IMR-90 (cell line): ENCODE measurements at regions not wholly inside any gene's neighbourhood (a gene's known extent, or its start where the extent isn't known, plus 50 kb on each side); places are given as distances from the start of the nearest gene placed in this dataset.

Experiments used
- ATAC-seq: fragments of 200-7000 bp; cut with Tn5 transposase; 2 replicates; pipeline ENCODE4 v1.9.1; 2020; ENCODE audit warnings: low read depth, mild to moderate bottlenecking, moderate library complexity
- BruUV-seq: library from RNA; stranded (reverse); fragments of 400-500 nt; replicated peaks from 2 replicates; lab custom pipeline; 2021; lab: Mats Ljungman, UMichigan
- CTCF ChIA-PET: fragments of 300-600 bp; formaldehyde crosslinking; extraction: SDS; loops from one replicate; lab custom pipeline; 2021; ENCODE audit warnings: antibody characterized with exemption; lab: Yijun Ruan, JAX
- POLR2A ChIA-PET: fragments of 300-600 bp; sonication (Branson Sonifier 250); formaldehyde crosslinking; loops from one replicate; lab custom pipeline; 2022; ENCODE audit warnings: antibody characterized with exemption; ENCODE audit not compliant: unreplicated experiment; lab: Charles Lee
- DNase-seq: peaks from one replicate; pipeline ENCODE4 v3.0.0; 2013
- H2AFZ ChIP-seq: replicated peaks from 2 replicates; pipeline ENCODE3; 2013; ENCODE audit warnings: low read length, mild to moderate bottlenecking; ENCODE audit not compliant: poor library complexity
- H2AK5ac ChIP-seq: 2 replicates; pipeline ENCODE4 v1.6.1; 2013; ENCODE audit warnings: low read depth, low read length, inconsistent platforms
- H2AK9ac ChIP-seq: replicated peaks from 2 replicates; pipeline ENCODE3; 2013; ENCODE audit warnings: mild to moderate bottlenecking, low read depth, low read length, moderate library complexity; ENCODE audit not compliant: poor library complexity
- H2BK120ac ChIP-seq: 2 replicates; pipeline ENCODE4 v1.6.1; 2013; ENCODE audit warnings: low read depth, low read length, inconsistent platforms
- H2BK15ac ChIP-seq: 3 replicates; pipeline ENCODE4 v1.6.1; 2013; ENCODE audit warnings: low read depth, low read length, inconsistent platforms
- H2BK20ac ChIP-seq: 2 replicates; pipeline ENCODE4 v1.6.1; 2013; ENCODE audit warnings: low read depth, mild to moderate bottlenecking, inconsistent platforms, low read length, moderate library complexity
- H2BK5ac ChIP-seq: 2 replicates; pipeline ENCODE4 v1.6.1; 2013; ENCODE audit warnings: mild to moderate bottlenecking, low read depth, low read length, inconsistent platforms; ENCODE audit not compliant: poor library complexity, severe bottlenecking
- H3K14ac ChIP-seq: replicated peaks from 2 replicates; pipeline ENCODE4 v1.6.1; 2013; ENCODE audit warnings: low read depth, low read length, inconsistent platforms
- H3K18ac ChIP-seq: 2 replicates; pipeline ENCODE4 v1.6.1; 2013; ENCODE audit warnings: low read depth, low read length, control low read depth
- H3K23ac ChIP-seq: 2 replicates; pipeline ENCODE4 v1.6.1; 2013; ENCODE audit warnings: low read depth, low read length, inconsistent platforms
- H3K27ac ChIP-seq: 2 replicates; pipeline ENCODE4 v1.5.1; 2013; ENCODE audit warnings: mild to moderate bottlenecking, control low read depth, low read length; ENCODE audit not compliant: insufficient read depth
- H3K27me3 ChIP-seq: 2 replicates; pipeline ENCODE4 v1.6.1; 2013; ENCODE audit warnings: low read length; ENCODE audit not compliant: control insufficient read depth, insufficient read depth
- H3K36me3 ChIP-seq: 2 replicates; pipeline ENCODE4 v1.6.1; 2013; ENCODE audit warnings: low read length, mixed read lengths; ENCODE audit not compliant: control insufficient read depth, insufficient read depth
- H3K4ac ChIP-seq: 2 replicates; pipeline ENCODE4 v1.6.1; 2013; ENCODE audit warnings: low read depth, low read length, inconsistent platforms
- H3K4me1 ChIP-seq: 2 replicates; pipeline ENCODE4 v1.6.1; 2013; ENCODE audit warnings: low read length, mixed read lengths; ENCODE audit not compliant: control insufficient read depth, insufficient read depth
- H3K4me2 ChIP-seq: 2 replicates; pipeline ENCODE4 v1.6.1; 2013; ENCODE audit warnings: low read depth, mild to moderate bottlenecking, control low read depth, low read length, moderate library complexity
- H3K4me3 ChIP-seq: 2 replicates; pipeline ENCODE4 v1.5.1; 2013; ENCODE audit warnings: low read depth, mild to moderate bottlenecking, control low read depth, low read length, moderate library complexity; ENCODE audit not compliant: insufficient read depth
- H3K56ac ChIP-seq: 2 replicates; pipeline ENCODE4 v1.6.1; 2013; ENCODE audit warnings: low read length, inconsistent platforms; ENCODE audit not compliant: insufficient read depth; ENCODE audit errors: extremely low read depth
- H3K79me1 ChIP-seq, 2 experiments: 2 replicates each; pipeline ENCODE4 v1.6.1; 2013; ENCODE audit warnings: low read length in 2 of 2, inconsistent platforms in 1 of 2, low read depth in 1 of 2
- H3K9ac ChIP-seq: 2 replicates; pipeline ENCODE4 v1.6.1; 2013; ENCODE audit warnings: low read depth, low read length, control low read depth
- H3K9me1 ChIP-seq: 2 replicates; pipeline ENCODE4 v1.6.1; 2013; ENCODE audit warnings: low read length, inconsistent platforms; ENCODE audit not compliant: insufficient read depth
- H3K9me3 ChIP-seq: 2 replicates; pipeline ENCODE4 v1.6.1; 2013; ENCODE audit warnings: low read length; ENCODE audit not compliant: control insufficient read depth, insufficient read depth
- H4K20me1 ChIP-seq: 2 replicates; pipeline ENCODE4 v1.6.1; 2013; ENCODE audit warnings: low read length, inconsistent platforms; ENCODE audit not compliant: insufficient read depth
- H4K5ac ChIP-seq: 2 replicates; pipeline ENCODE4 v1.6.1; 2013; ENCODE audit warnings: mild to moderate bottlenecking, low read depth, low read length, control low read depth
- H4K8ac ChIP-seq, 2 experiments: 2 replicates each; pipeline ENCODE4 v1.6.1; 2013; ENCODE audit warnings: low read depth in 2 of 2, low read length in 2 of 2, control low read depth in 1 of 2, inconsistent platforms in 1 of 2
- H4K91ac ChIP-seq: 2 replicates; pipeline ENCODE4 v1.6.1; 2013; ENCODE audit warnings: low read depth, low read length, inconsistent platforms; ENCODE audit not compliant: insufficient read depth
- BHLHE40 ChIP-seq: fragments of 150-350 bp; IDR thresholded peaks from 2 replicates; pipeline ENCODE4 v1.6.1; 2016; ENCODE audit warnings: mild to moderate bottlenecking, low read depth, low read length
- CEBPB ChIP-seq: IDR thresholded peaks from 2 replicates; pipeline ENCODE4 v1.6.1; 2012; ENCODE audit warnings: low read depth, low read length, improper control_type of control experiment
- CHD1 ChIP-seq: IDR thresholded peaks from 2 replicates; pipeline ENCODE4 v1.6.1; 2012; ENCODE audit warnings: low read depth, low read length, improper control_type of control experiment
- MAFK ChIP-seq: IDR thresholded peaks from 2 replicates; pipeline ENCODE4 v1.6.1; 2012; ENCODE audit warnings: low read depth, low read length, improper control_type of control experiment
- NFE2L2 ChIP-seq: fragments of 150-350 bp; IDR thresholded peaks from 2 replicates; pipeline ENCODE4 v1.6.1; 2016; ENCODE audit warnings: low read depth, mild to moderate bottlenecking, low read length
- POLR2A ChIP-seq: IDR thresholded peaks from 2 replicates; pipeline ENCODE4 v1.6.1; 2012; ENCODE audit warnings: mild to moderate bottlenecking, low read depth, low read length
- RAD21 ChIP-seq: IDR thresholded peaks from 2 replicates; pipeline ENCODE4 v1.6.1; 2012; ENCODE audit warnings: low read length, improper control_type of control experiment
- RFX5 ChIP-seq: IDR thresholded peaks from 2 replicates; pipeline ENCODE4 v1.8.0; 2012; ENCODE audit warnings: low read depth, mild to moderate bottlenecking, low read length, moderate library complexity
- WGBS, 2 experiments: methylation state at CpG; one replicate each; pipeline versions ENCODE4 v1.1.5 to v1.1.7; 2013; ENCODE audit warnings: missing lambda C conversion rate in 2 of 2; ENCODE audit not compliant: insufficient read length in 1 of 2; ENCODE audit errors: extremely low coverage in 2 of 2; 5-methylcytosine and 5-hydroxymethylcytosine counted together
- dilution Hi-C: fragments of 300-500 bp; cut with HindIII; formaldehyde crosslinking; loops from one replicate; pipeline ENCODE4 v1.14.3; 2018; ENCODE audit warnings: low sequenced_read_pairs; ENCODE audit not compliant: unreplicated experiment
- in situ Hi-C: fragments of 300-500 bp; cut with MboI; formaldehyde crosslinking; loops from 3 replicates; pipeline ENCODE4 v1.14.3; 2019; ENCODE audit warnings: low sequenced_read_pairs, inconsistent platforms, mixed read lengths
- intact Hi-C: fragments of 100-400 bp; cut with micrococcal nuclease; formaldehyde crosslinking; loops from 2 replicates; pipeline ENCODE4 v1.10.0; 2022
- TF ChIP-seq, protein P1 (sequence below): conservative IDR thresholded peaks from 2 replicates; pipeline ENCODE4 v1.5.1; 2012; ENCODE audit warnings: mild to moderate bottlenecking, low read depth, low read length, improper control_type of control experiment
- TF ChIP-seq, protein P2 (sequence below): fragments of 150-350 bp; IDR thresholded peaks from 2 replicates; pipeline ENCODE4 v1.6.1; 2017; ENCODE audit warnings: mild to moderate bottlenecking, antibody characterized with exemption, low read length, low read depth

DNA sequence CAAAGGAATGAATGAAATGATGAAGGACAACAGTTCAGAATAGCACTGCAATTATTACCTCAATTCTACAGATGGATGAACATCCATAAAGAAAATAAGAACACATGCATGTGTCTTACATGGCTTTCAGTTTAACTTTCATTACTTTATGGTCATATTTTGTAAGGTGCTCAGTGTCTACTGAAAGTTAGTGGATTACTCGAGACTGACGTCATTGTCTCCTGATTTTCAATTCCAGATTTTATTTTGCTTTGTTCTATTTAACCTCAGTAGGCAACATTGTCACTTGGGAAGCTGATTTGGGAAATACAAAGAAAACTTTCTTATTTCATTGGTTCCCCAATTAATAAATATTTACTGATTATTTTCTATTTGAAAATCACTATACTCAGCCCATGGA lies 363.7 kb downstream of the CHSY3 start:
- Histone ChIP-seq H2BK20ac (no peak overlapping the region), H3K9me3 (no peaks in the 10 kb centered on the region), H4K8ac (no peak overlapping the region), H3K27me3 (no peaks in the 10 kb centered on the region), H2BK120ac (no peak overlapping the region), H3K9me1 (no peaks in the 10 kb centered on the region), H2AFZ (no peak overlapping the region), H3K4ac (no peak overlapping the region), H4K5ac (no peak overlapping the region), H3K14ac (no peak overlapping the region), H3K4me3 (no peak overlapping the region), H3K4me1 (no peaks in the 10 kb centered on the region), H3K79me1 (no peaks in the 10 kb centered on the region), H4K91ac (no peak overlapping the region), H2BK15ac (no peak overlapping the region), H3K4me2 (no peak overlapping the region), H3K18ac (no peak overlapping the region), H2AK9ac (no peak overlapping the region), H2AK5ac (no peak overlapping the region), H3K56ac (no peak overlapping the region), H3K9ac (no peak overlapping the region), H3K36me3 (no peaks in the 10 kb centered on the region), H4K20me1 (no peaks in the 10 kb centered on the region), H3K23ac (no peak overlapping the region), H3K27ac (no peak overlapping the region), H2BK5ac (no peak overlapping the region)
- DNase-seq (no peak), ATAC-seq (no peak)
- ChIA-PET CTCF (no interaction called here), POLR2A (no interaction called here)
- TF ChIP-seq, protein P1, sequence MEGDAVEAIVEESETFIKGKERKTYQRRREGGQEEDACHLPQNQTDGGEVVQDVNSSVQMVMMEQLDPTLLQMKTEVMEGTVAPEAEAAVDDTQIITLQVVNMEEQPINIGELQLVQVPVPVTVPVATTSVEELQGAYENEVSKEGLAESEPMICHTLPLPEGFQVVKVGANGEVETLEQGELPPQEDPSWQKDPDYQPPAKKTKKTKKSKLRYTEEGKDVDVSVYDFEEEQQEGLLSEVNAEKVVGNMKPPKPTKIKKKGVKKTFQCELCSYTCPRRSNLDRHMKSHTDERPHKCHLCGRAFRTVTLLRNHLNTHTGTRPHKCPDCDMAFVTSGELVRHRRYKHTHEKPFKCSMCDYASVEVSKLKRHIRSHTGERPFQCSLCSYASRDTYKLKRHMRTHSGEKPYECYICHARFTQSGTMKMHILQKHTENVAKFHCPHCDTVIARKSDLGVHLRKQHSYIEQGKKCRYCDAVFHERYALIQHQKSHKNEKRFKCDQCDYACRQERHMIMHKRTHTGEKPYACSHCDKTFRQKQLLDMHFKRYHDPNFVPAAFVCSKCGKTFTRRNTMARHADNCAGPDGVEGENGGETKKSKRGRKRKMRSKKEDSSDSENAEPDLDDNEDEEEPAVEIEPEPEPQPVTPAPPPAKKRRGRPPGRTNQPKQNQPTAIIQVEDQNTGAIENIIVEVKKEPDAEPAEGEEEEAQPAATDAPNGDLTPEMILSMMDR, result no peak
- TF ChIP-seq CHD1 (no peak), CEBPB (no peak), RAD21 (no peak), BHLHE40 (no peak), RFX5 (no peak), POLR2A (no peak), MAFK (no peak), NFE2L2 (no peak)
- TF ChIP-seq, protein P2, sequence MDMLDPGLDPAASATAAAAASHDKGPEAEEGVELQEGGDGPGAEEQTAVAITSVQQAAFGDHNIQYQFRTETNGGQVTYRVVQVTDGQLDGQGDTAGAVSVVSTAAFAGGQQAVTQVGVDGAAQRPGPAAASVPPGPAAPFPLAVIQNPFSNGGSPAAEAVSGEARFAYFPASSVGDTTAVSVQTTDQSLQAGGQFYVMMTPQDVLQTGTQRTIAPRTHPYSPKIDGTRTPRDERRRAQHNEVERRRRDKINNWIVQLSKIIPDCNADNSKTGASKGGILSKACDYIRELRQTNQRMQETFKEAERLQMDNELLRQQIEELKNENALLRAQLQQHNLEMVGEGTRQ, result no peak
- in situ Hi-C loops, result no loop called here
- dilution Hi-C loops, result no loop called here
- intact Hi-C loops, result no loop called here
- WGBS, 2 experiments, result no CpG with 5 or more reads among the region's 2 CpGs
- BruUV-seq, result no TSS peak
